AG09309 (cell line): ENCODE measurements at regions not wholly inside any gene's neighbourhood (a gene's known extent, or its start where the extent isn't known, plus 50 kb on each side); places are given as distances from the start of the nearest gene placed in this dataset.

ENCODE experiments used
- DNase-seq: peaks from one replicate; pipeline ENCODE4 v3.0.0-alpha.2; 2010; ENCODE audit warnings: low read depth
- H3K4me3 ChIP-seq: 2 replicates; pipeline ENCODE4 v1.5.1; 2011; ENCODE audit warnings: mild to moderate bottlenecking, low read depth, low read length, moderate library complexity; ENCODE audit not compliant: control insufficient read depth
- CTCF ChIP-seq: IDR thresholded peaks from 2 replicates; pipeline ENCODE4 v1.5.1; 2011; ENCODE audit warnings: mild to moderate bottlenecking, low read depth, low read length, inconsistent platforms; ENCODE audit not compliant: insufficient read depth, control insufficient read depth; ENCODE audit errors: missing control alignments

DNA sequence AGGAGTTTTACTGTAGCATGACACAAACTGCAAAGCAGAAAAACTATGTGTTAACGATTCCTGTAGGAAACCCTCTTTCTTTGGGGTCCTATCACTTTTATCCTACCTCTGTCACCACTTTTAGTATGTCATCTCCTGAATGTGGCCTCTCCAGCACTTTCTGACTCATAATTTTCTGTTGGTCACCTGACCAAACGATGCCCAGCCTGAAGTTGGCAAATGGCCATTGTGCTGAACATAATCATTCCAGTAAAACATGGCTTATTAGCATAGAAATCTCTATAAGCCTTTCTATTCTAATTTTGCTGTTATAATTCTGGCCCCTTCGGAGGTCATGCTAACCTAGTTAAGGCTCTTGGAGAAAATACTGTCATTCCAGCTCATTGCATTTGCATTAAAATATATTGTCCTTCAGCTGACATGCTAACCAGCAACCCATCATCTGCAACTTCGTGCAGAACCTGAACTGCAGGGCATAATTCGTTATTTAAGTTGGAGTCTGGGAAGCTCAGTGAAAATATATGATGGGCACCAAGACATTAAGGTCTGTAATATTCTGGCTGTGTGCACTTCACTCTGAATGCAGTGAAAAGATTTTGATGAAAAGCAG, 140.3 kb downstream of the NMUR2 start:
- TF ChIP-seq CTCF = no peak
- no peak for DNase-seq
- H3K4me3 ChIP-seq = no peak overlapping the region

DNA sequence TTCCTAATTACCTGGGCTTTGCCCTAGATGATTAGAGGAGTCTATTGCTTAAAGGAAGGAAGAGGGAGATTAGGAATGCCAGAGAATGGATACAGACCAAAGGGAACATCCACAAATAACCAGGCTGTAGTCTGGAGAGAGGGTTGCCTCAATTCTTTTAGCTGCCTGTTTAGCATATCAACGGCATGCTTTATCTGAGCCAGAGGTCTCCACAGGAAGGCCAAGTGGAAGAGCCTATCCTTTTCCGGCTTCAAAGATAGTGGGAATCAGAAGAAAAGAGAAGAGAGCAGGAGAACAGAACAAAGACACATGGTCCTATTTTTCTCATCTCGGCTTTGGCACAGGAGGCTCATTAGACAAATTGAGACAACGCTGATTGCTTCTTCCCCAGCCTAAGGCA, 142.4 kb downstream of the NMUR2 start:
- no peak overlapping the region for H3K4me3 ChIP-seq
- no peak for TF ChIP-seq CTCF
- no peak for DNase-seq

DNA sequence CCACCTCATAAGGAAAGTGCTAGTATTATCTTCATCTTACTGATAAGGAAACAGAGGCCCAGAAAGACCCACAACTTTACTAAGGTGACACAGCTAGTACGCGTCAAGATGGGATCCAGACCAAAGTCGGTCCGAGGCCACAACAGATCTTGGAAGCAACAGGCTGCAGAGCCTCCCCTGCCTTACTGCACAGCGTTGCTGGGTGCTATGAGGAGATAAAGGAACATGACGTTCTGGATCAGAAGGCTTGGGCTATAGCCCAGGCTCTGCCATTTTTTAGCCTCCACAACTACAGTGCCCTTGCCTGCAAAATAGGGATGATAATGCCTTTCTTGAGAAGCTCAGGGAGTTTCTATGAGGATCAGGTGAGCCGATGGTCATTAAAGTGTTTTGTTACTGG, 144.1 kb downstream of the NMUR2 start:
- H3K4me3 ChIP-seq = no peak overlapping the region
- DNase-seq = no peak
- TF ChIP-seq CTCF = no peak

- DNase-seq = no peak
- no peak for TF ChIP-seq CTCF
- H3K4me3 ChIP-seq = no peak overlapping the region
Observed at GRCh38 chr5:152259702-152260101, 145.4 kb downstream of the NMUR2 start.

GRCh38 chr5:152256580-152256979, 148.5 kb downstream of the NMUR2 start:
- no peak for DNase-seq

DNA sequence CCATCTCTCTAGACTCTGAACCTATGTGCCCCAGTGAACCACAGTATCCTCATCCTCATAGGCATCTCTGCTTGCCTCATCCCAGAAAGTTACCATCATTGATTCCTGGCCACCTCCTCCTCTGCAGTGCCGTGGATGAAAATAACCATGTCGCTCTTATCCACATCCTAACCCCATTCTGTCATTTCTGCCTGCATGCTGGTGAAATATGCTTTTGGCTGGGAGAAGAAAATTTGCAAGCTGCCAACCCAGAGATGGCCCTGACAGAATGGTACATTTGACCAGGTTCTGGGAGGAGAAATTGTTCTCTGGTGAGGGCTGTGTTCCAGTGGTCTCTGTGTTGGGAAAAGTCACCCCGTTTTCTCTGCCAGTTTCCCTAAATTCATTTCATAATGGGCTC, 149.7 kb downstream of the NMUR2 start:
- H3K4me3 ChIP-seq = no peak overlapping the region
- no peak for DNase-seq
- no peak for TF ChIP-seq CTCF

More at GRCh38 chr5:152256580-152256979, 148.5 kb downstream of the NMUR2 start:
- no peak overlapping the region for H3K4me3 ChIP-seq
- TF ChIP-seq CTCF = no peak

DNA sequence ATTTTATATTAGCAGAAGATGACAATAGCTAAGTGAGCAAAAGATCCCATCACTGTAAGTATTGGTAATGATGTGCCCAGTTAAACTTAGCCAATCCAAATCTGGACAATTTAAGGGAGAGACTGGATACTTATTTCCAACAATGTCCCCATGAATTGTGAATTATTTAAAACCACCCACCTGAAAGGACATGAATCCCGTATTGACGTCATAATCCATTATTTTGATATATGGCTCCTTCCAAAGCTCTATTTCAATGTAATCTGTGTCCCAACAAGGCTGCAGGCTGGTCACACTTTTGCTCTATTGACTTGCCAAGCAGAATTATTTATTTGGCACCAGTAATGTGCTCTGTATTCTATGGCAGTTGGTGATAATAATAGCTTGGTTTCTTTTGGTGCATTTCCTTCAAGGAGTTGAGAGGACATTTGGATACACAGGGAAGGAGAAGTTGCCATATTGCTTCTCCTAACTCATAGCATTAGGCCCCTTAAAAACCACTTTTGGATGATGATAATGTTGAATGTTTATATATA, 157.2 kb downstream of the NMUR2 start:
- H3K4me3 ChIP-seq = no peak overlapping the region
- no peak for TF ChIP-seq CTCF
- DNase-seq = no peak
